Sigmoid colon (tissue), 6 donors: ENCODE measurements at regions not wholly inside any gene's neighbourhood (a gene's known extent, or its start where the extent isn't known, plus 50 kb on each side); places are given as distances from the start of the nearest gene placed in this dataset.

Experiments
- DNase-seq: peaks from one replicate; pipeline ENCODE4 v3.0.0-alpha.2; 2019
- H3K27ac ChIP-seq, 4 donors: fragments of 200-600 bp; sonication (generic); one replicate each; pipeline ENCODE4 v1.5.1; 2016 to 2019; ENCODE audit warnings: mild to moderate bottlenecking in 1 of 4
- H3K27me3 ChIP-seq, 3 donors: fragments of 200-600 bp; sonication (generic); one replicate each; pipeline ENCODE4 v1.5.1; 2019; ENCODE audit warnings: mild to moderate bottlenecking in 1 of 3
- H3K36me3 ChIP-seq, 4 donors: fragments of 200-600 bp; sonication (generic); one replicate each; pipeline ENCODE4 v1.5.1; 2016 to 2019
- H3K4me1 ChIP-seq, 4 donors: fragments of 200-600 bp; sonication (generic); one replicate each; pipeline ENCODE4 v1.5.1; 2017 to 2019
- H3K4me3 ChIP-seq, 4 donors: fragments of 200-600 bp; sonication (generic); one replicate each; pipeline ENCODE4 v1.5.1; 2017 to 2019; ENCODE audit warnings: mild to moderate bottlenecking in 2 of 4, moderate library complexity in 1 of 4
- H3K9me3 ChIP-seq, 4 donors: fragments of 200-600 bp in 3 of 4; sonication (generic) in 3 of 4; one replicate each; pipeline versions ENCODE4 v1.5.1 to v1.6.1; 2013 to 2019
- EP300 ChIP-seq, 4 donors: sonication (generic); formaldehyde crosslinking; IDR thresholded peaks; one replicate each; pipeline ENCODE4 v1.6.1; 2017; ENCODE audit warnings: antibody characterized with exemption in 4 of 4
- POLR2A ChIP-seq, 2 donors: fragments of 450-650 bp; IDR thresholded peaks; one replicate each; pipeline ENCODE4 v1.6.1; 2016; ENCODE audit warnings: antibody characterized with exemption in 2 of 2, mild to moderate bottlenecking in 2 of 2, moderate library complexity in 2 of 2
- POLR2AphosphoS5 ChIP-seq, 4 donors: sonication (generic); formaldehyde crosslinking; IDR thresholded peaks; one replicate each; pipeline ENCODE4 v1.6.1; 2017; ENCODE audit warnings: antibody characterized with exemption in 4 of 4
- WGBS, 2 donors: extraction: QIAGEN DNeasy Blood & Tissue Kit; methylation state at CpG; one replicate each; pipeline ENCODE4 v1.1.7; 2013; 5-methylcytosine and 5-hydroxymethylcytosine counted together
- intact Hi-C: fragments of 100-400 bp; cut with DNase I; formaldehyde crosslinking; loops from one replicate; pipeline ENCODE4 v1.15.1; 2023
- TF ChIP-seq, protein P1 (sequence below), 4 experiments: fragments of 450-650 bp in 3 of 4; fragments of 200-600 bp in 1 of 4; IDR thresholded peaks; one replicate each; pipeline ENCODE4 v1.5.1; 2016 to 2019; ENCODE audit warnings: antibody characterized with exemption in 4 of 4, mild to moderate bottlenecking in 3 of 4, moderate library complexity in 2 of 4
- donor health status: healthy with polysubstance abuse.
- donor health status: healthy.

DNA sequence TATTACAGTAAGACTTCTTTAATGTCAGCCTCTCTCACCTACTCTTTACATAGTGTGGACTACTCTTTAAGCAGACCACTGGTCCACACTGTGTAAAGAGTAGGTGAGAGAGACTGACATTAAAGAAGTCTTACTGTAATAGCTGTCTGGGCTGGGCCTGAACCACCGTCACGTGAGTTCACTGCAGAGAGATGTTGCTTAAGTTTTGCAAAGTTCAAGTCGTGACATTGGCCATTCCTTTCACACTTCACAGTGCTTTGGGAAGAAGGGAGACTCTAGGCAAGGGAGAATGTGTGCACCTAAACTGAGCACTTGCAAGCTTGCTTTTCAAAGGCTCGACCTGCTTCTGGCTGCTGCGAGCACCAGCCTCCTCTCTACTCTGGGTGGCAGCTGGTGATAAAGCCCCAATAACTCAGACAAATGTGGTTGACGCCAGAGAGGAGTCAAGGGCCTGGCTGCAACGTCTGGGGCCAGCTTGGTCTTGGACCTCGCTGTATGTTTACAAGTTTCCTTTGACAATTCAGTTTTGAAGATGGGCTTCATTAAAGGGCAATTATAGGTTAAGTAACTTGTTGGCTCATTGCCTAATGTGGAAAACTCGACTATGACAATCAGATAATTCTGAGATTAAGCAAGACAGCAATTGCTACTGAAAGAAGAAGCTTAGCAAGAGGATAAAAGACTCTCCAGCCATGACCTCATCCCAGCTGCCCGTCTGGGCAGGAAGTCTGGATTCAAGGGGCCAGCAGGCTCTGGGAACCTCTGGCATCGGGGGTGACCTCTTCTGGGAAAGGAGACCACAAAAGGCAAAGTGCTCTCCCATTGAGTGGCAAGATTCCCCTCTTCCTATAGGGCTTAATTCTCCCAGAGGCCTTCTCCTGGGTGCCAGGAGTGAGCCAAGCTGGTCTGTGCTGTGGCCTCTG is 242.1 kb upstream of the TLE3 start:
- no peak for TF ChIP-seq EP300 (IDR thresholded peaks at IDR 0.05)
- TF ChIP-seq, protein P1, sequence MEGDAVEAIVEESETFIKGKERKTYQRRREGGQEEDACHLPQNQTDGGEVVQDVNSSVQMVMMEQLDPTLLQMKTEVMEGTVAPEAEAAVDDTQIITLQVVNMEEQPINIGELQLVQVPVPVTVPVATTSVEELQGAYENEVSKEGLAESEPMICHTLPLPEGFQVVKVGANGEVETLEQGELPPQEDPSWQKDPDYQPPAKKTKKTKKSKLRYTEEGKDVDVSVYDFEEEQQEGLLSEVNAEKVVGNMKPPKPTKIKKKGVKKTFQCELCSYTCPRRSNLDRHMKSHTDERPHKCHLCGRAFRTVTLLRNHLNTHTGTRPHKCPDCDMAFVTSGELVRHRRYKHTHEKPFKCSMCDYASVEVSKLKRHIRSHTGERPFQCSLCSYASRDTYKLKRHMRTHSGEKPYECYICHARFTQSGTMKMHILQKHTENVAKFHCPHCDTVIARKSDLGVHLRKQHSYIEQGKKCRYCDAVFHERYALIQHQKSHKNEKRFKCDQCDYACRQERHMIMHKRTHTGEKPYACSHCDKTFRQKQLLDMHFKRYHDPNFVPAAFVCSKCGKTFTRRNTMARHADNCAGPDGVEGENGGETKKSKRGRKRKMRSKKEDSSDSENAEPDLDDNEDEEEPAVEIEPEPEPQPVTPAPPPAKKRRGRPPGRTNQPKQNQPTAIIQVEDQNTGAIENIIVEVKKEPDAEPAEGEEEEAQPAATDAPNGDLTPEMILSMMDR (IDR thresholded peaks at IDR 0.05) = no peak
- TF ChIP-seq POLR2AphosphoS5 (IDR thresholded peaks at IDR 0.05) = peak in 3 of 4 donors; percentile 3 to 17 (median 7)
- no peak for TF ChIP-seq POLR2A (IDR thresholded peaks at IDR 0.05)
- intact Hi-C loops = loop anchor here (5.0 kb wide), 4 partner anchors 37 to 243 kb away; partner anchors contain the start of gene TLE3
- Histone ChIP-seq H3K4me3 (no peak overlapping the region), H3K27ac (peak overlapping the region in 3 of 4 donors; percentile 74 to 78 (median 78)), H3K27me3 (no peaks in the 10 kb centered on the region), H3K4me1 (peaks cover 0 to 36% (median 27%) of the 10 kb centered on the region in 4 donors), H3K9me3 (peaks cover 0 to 2% (median under 1%) of the 10 kb centered on the region in 4 donors), H3K36me3 (no peaks in the 10 kb centered on the region)
- no peak for DNase-seq
- WGBS, 2 donors = 75 to 77% methylated on average over 11 of the region's 11 CpGs

DNA sequence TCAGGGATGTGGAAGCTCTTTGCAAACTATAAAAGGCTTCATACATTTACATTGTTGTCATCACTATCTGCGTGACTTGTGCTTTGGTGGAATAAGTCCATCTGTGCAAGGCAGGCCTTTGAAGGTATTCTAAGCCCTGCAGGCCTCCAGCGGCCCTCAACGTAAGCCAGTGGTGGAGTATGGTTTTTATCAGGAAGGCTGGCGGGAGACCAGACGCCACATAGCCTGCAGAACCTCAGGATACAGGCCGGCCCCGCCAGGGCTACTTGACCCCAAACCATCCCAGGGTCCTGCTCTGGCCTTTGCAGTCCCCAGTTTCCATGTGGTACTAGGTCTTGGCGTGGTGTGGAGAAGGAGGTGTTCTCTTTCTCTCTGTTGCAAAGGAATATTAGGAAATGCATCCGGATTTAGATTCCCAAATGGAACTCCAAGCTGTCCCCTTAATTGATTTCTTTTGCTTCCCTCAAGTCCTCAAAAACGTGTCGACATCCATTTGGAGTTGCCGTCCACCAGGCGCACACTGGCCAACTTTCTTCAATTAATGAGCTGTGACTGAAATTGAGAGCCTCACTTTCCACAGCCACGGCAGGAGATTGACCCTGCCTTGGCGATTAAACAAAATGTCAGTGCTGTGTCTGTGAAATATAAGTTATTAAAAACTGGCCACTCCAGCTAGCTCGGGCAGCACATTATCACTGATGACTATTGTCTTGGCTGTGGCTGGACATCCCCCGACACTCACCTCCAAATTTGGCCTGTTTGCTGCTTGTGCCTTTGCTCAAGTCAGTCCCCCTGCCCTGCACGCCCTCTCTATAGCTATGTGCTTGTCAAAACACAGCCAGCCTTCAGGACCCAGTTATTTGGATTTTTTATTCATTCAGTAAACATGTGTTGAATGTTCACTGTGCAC is 239.8 kb upstream of the TLE3 start:
- Histone ChIP-seq H3K36me3 (no peaks in the 10 kb centered on the region), H3K4me3 (no peak overlapping the region), H3K27ac (peak overlapping the region in 3 of 4 donors; percentile 74 to 78 (median 78)), H3K4me1 (peaks cover 0 to 36% (median 27%) of the 10 kb centered on the region in 4 donors), H3K9me3 (peaks cover 0 to 8% (median 3%) of the 10 kb centered on the region in 4 donors), H3K27me3 (no peaks in the 10 kb centered on the region)
- TF ChIP-seq POLR2AphosphoS5 (IDR thresholded peaks at IDR 0.05) (peak; percentile 87 to 97 (median 95)), POLR2A (IDR thresholded peaks at IDR 0.05) (no peak), EP300 (IDR thresholded peaks at IDR 0.05) (peak; percentile 66 to 93 (median 82))
- TF ChIP-seq, protein P1 (IDR thresholded peaks at IDR 0.05) = no peak
- intact Hi-C loops = loop anchor here (2.0 to 5.0 kb wide), 4 partner anchors 15 to 240 kb away; partner anchors contain the start of gene TLE3
- peak; percentile 91 for DNase-seq
- 92 to 94% methylated on average over 18 of the region's 18 CpGs for WGBS, 2 donors

DNA sequence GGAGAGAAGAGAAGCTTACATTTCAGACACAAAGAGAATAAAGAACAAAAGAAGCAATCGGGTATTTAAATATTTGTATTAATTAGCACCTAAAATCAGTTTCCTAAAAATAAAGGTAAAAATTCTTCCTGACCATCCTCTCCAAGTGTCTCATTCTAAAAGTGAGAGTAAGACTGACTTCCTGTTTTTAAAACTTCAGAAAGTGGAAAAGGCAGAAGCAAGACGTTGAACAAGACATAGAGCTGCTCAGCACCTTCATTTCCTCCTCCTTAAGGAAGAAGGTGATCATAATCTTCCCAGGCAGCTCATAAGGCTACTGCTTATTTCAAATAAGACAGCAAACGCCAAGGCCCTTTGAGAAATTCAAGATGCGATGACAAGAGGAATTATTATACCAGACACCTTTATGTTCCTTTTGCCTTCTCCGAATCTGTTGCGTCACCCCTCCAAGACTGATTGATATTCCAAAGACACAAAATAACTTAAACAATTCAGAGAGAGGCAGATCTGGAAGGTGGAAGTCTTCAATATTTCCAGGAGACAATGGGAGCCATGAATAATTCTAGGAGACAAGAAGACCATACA is 238.8 kb upstream of the TLE3 start:
- H3K4me1 ChIP-seq = peaks cover 0 to 36% (median 27%) of the 10 kb centered on the region in 4 donors
- H3K4me3 ChIP-seq = no peak overlapping the region
- 81 to 91% methylated on average over 6 of the region's 6 CpGs for WGBS, 2 donors
- no peaks in the 10 kb centered on the region for H3K27me3 ChIP-seq
- H3K36me3 ChIP-seq = no peaks in the 10 kb centered on the region
- peak overlapping the region in 3 of 4 donors; percentile 74 to 78 (median 78) for H3K27ac ChIP-seq
- peaks cover 0 to 8% (median 3%) of the 10 kb centered on the region in 4 donors for H3K9me3 ChIP-seq
- DNase-seq = no peak
- TF ChIP-seq, protein P1 (IDR thresholded peaks at IDR 0.05) = no peak
- TF ChIP-seq EP300 (IDR thresholded peaks at IDR 0.05) = peak in 3 of 4 donors; percentile 54 to 73 (median 64)
- TF ChIP-seq POLR2AphosphoS5 (IDR thresholded peaks at IDR 0.05) = peak; percentile 72 to 88 (median 84)
- TF ChIP-seq POLR2A (IDR thresholded peaks at IDR 0.05) = no peak
- intact Hi-C loops = loop anchor here (2.0 to 5.0 kb wide), 4 partner anchors 14 to 239 kb away; partner anchors contain the start of gene TLE3

DNA sequence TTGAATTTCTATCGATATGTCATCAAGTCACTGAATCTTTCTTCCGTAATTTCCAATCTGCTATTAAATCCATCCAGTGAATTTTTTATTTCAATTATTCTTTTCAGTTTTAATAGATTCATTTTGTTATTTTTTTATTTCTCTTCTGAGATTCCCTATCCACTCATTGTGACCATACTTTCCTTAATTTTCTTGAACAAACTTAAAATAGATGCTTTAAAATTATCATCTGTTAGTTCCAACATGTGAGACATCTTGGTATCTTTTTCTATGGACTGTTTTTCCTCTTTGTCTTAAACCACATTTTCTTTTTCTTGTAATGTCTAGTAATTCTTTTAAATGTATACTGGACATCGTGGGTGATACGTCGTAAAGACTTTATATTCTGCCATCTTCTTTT is 236.6 kb upstream of the TLE3 start:
- no peak overlapping the region for H3K27ac ChIP-seq
- peaks cover 0 to 8% (median 3%) of the 10 kb centered on the region in 4 donors for H3K9me3 ChIP-seq
- intact Hi-C loops = no loop called here
- no peak for DNase-seq
- no peak overlapping the region for H3K4me3 ChIP-seq
- 96% methylated on average over 5 of the region's 5 CpGs for WGBS, 2 donors
- no peaks in the 10 kb centered on the region for H3K27me3 ChIP-seq
- no peaks in the 10 kb centered on the region for H3K36me3 ChIP-seq
- TF ChIP-seq EP300 (IDR thresholded peaks at IDR 0.05) = no peak
- TF ChIP-seq POLR2AphosphoS5 (IDR thresholded peaks at IDR 0.05) = no peak
- TF ChIP-seq, protein P1 (IDR thresholded peaks at IDR 0.05) = no peak
- TF ChIP-seq POLR2A (IDR thresholded peaks at IDR 0.05) = no peak
- H3K4me1 ChIP-seq = peaks cover 0 to 29% (median 19%) of the 10 kb centered on the region in 4 donors
